ENCODE measurements at regions not wholly inside any gene's neighbourhood (a gene's known extent, or its start where the extent isn't known, plus 50 kb on each side); places are given as distances from the start of the nearest gene placed in this dataset.

DNA sequence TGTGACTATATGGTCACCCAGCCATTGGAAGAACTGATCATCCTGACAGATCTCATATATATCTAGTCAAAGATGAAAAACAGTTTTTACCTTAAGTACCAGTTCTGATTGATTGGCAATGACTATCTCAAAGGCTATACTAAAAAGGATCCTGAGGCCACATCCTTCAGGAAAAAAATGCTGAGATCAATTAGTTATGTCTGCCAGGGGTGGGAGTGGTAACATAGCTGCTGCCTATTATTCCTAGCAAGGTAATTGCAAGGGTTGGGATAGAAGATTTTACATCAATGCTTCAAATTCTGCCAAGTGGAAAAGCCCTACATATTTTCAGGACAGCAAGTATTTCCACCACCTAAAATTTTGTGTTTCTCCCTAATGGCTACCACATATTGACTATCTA is 114.7 kb downstream of the C1D start:
- TF ChIP-seq POLR2A (IDR thresholded peaks at IDR 0.05) = no peak
- TF ChIP-seq, protein P1, sequence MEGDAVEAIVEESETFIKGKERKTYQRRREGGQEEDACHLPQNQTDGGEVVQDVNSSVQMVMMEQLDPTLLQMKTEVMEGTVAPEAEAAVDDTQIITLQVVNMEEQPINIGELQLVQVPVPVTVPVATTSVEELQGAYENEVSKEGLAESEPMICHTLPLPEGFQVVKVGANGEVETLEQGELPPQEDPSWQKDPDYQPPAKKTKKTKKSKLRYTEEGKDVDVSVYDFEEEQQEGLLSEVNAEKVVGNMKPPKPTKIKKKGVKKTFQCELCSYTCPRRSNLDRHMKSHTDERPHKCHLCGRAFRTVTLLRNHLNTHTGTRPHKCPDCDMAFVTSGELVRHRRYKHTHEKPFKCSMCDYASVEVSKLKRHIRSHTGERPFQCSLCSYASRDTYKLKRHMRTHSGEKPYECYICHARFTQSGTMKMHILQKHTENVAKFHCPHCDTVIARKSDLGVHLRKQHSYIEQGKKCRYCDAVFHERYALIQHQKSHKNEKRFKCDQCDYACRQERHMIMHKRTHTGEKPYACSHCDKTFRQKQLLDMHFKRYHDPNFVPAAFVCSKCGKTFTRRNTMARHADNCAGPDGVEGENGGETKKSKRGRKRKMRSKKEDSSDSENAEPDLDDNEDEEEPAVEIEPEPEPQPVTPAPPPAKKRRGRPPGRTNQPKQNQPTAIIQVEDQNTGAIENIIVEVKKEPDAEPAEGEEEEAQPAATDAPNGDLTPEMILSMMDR (IDR thresholded peaks at IDR 0.05) = no peak
- DNase-seq = no peak
- no peaks in the 10 kb centered on the region for H3K36me3 ChIP-seq
- no peaks in the 10 kb centered on the region for H3K9me3 ChIP-seq
- no peaks in the 10 kb centered on the region for H3K27me3 ChIP-seq
- peaks cover 0 to 5% (median 0%) of the 10 kb centered on the region in 4 donors for H3K4me1 ChIP-seq
- H3K27ac ChIP-seq = no peak overlapping the region
- no peak overlapping the region for H3K4me3 ChIP-seq

DNA sequence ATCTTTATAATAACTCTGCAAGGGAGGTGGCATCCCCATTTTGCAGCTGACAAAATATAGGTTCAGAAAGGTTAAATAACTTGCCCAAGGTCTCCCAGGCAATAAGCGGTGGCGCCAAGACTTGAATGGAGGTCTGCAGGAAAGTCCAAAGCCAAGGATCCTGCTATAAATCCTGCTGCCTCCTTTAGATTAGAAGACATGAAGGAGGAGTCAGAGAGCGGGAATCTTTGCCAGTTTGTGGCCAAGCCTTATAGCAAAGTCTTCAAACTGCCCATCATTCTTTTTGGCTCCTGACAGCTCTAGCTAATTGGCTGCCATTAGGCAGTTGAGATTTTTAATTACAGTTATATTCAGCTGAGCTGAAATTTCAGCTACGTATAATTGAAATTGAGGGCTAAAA is 114.3 kb downstream of the C1D start:
- TF ChIP-seq POLR2A (IDR thresholded peaks at IDR 0.05) = no peak
- TF ChIP-seq, protein P1 (IDR thresholded peaks at IDR 0.05) = no peak
- DNase-seq = no peak

DNA sequence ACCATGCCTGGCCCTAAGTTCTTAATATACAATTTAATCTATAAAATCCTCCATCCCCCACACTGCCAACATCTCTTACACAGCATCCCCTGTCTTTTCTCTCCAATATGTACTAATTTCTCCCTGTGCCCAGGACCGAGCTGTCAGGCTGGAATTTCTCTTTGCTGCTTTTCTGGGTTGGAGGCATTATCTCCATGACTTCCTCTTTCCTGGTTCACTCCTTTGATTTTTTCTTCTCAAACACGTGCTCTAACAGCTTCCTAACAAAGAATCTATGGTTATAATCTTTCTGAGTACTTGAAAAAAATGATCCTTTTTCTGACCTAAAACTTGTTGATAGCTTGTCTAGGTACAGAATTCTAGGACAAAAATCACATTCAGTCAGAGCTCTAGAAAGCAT is 112.8 kb downstream of the C1D start:
- Histone ChIP-seq H3K36me3 (no peaks in the 10 kb centered on the region), H3K9me3 (no peaks in the 10 kb centered on the region), H3K4me3 (no peak overlapping the region), H3K27ac (no peak overlapping the region), H3K4me1 (peaks cover 0 to 5% (median 0%) of the 10 kb centered on the region in 4 donors), H3K27me3 (no peaks in the 10 kb centered on the region)
- TF ChIP-seq POLR2A (IDR thresholded peaks at IDR 0.05) = no peak
- TF ChIP-seq, protein P1 (IDR thresholded peaks at IDR 0.05) = no peak
- no peak for DNase-seq

More for the DNA sequence above, 114.3 kb downstream of the C1D start:
- Histone ChIP-seq H3K27me3 (no peaks in the 10 kb centered on the region), H3K4me3 (no peak overlapping the region), H3K27ac (no peak overlapping the region), H3K9me3 (no peaks in the 10 kb centered on the region), H3K4me1 (peaks cover 0 to 5% (median 0%) of the 10 kb centered on the region in 4 donors), H3K36me3 (no peaks in the 10 kb centered on the region)

DNA sequence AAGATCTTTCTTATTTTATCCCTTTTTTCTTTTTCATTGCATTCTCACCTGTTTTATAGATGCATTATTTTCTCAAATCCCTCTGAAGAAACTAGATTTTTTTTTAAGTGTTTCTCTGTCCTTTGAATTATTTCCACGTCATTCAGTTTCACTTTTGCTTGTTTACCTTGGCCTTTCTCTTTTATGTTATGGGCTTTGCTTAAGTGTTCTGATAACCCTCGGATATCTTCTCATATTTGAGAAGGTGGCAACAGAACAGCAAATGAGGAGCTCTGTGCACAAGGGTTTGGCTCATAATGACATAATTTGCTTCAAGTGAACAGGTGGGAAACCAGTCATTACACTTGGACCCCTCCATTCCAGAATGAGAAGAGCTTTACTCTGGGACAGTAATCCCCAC is 111.9 kb downstream of the C1D start:
- Histone ChIP-seq H3K4me3 (no peak overlapping the region), H3K36me3 (no peaks in the 10 kb centered on the region), H3K27me3 (no peaks in the 10 kb centered on the region), H3K4me1 (peaks cover 0 to 5% (median 0%) of the 10 kb centered on the region in 4 donors), H3K27ac (no peak overlapping the region), H3K9me3 (no peaks in the 10 kb centered on the region)
- TF ChIP-seq, protein P1 (IDR thresholded peaks at IDR 0.05) = no peak
- TF ChIP-seq POLR2A (IDR thresholded peaks at IDR 0.05) = no peak
- DNase-seq = no peak

DNA sequence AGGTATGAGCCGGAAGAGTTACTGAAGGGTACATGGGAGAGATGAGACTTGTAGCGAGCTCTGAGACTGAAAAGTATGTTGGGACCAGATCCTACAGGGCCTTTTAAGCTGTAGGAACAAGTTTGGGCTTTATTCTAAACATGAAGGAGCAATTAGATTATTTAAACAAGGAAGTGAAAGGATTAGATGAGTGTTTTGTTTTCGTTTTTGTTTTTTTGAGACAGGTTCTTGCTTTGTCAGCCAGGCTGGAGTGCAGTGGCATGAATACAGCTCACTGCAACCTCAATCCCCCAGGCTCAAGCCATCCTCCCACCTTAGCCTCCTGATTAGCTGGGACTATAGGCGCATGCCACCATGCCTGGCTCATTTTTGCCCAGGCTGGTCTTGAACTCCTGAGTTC is 110.7 kb downstream of the C1D start:
- Histone ChIP-seq H3K9me3 (no peaks in the 10 kb centered on the region), H3K4me1 (peaks cover 0 to 5% (median 0%) of the 10 kb centered on the region in 4 donors), H3K27me3 (no peaks in the 10 kb centered on the region), H3K36me3 (no peaks in the 10 kb centered on the region), H3K4me3 (no peak overlapping the region), H3K27ac (no peak overlapping the region)
- no peak for DNase-seq
- no peak for TF ChIP-seq POLR2A (IDR thresholded peaks at IDR 0.05)
- TF ChIP-seq, protein P1 (IDR thresholded peaks at IDR 0.05) = no peak
